ENCODE measurements at regions not wholly inside any gene's neighbourhood (a gene's known extent, or its start where the extent isn't known, plus 50 kb on each side); places are given as distances from the start of the nearest gene placed in this dataset.
A peak's percentile ranks its signal among the peaks of the same experiment; 100 is the strongest.

GRCh38 chrX:125205918-125206665 is 113.6 kb upstream of the TEX13C start:
- H3K4me2 ChIP-seq (ENCODE audit: insufficient read depth in 1 of 2, low read depth in 2 of 2, low read length in 2 of 2), result peak overlapping the region; percentile 83 to 95
- H3K9ac ChIP-seq (replicated peaks in 1 of 4; ENCODE audit: extremely low read depth in 1 of 4, low read depth in 3 of 4, low read length in 3 of 4), result peak overlapping the region in 1 of 4 experiments; percentile 30; a peak in 2 of 7 replicates
- no peak overlapping the region for H2BK120ac ChIP-seq (replicated peaks; ENCODE audit: low read depth, low read length)
- TF ChIP-seq CTCF (IDR thresholded peaks at IDR 0.05; ENCODE audit: control extremely low read depth in 1 of 3, insufficient read depth in 1 of 3, low read depth in 1 of 3, low read length in 3 of 3) (peak in 1 of 3 experiments; percentile 32; a peak in 1 of 4 replicates), KDM4A (IDR thresholded peaks at IDR 0.05; ENCODE audit: low read depth, low read length, severe bottlenecking) (peak; percentile 25), NRF1 (IDR thresholded peaks at IDR 0.05; ENCODE audit: low read depth, low read length) (no peak), RAD21 (IDR thresholded peaks at IDR 0.05 in 1 of 2, conservative IDR thresholded peaks at IDR 0.05 in 1 of 2; ENCODE audit: low read depth in 2 of 2, low read length in 2 of 2) (peak in 1 of 2 experiments; percentile 15; a peak in 1 of 4 replicates), SAP30 (IDR thresholded peaks at IDR 0.05; ENCODE audit: insufficient read depth, insufficient replicate concordance, low read length) (no peak), ASH2L (IDR thresholded peaks at IDR 0.05; ENCODE audit: low read length) (peak; percentile 12), HDAC2 (IDR thresholded peaks at IDR 0.05; ENCODE audit: borderline replicate concordance in 1 of 2, low read depth in 2 of 2, low read length in 2 of 2) (no peak)
- no peaks in the 10 kb centered on the region for H3K36me3 ChIP-seq (ENCODE audit: control insufficient read depth in 2 of 4, insufficient read depth in 4 of 4, low read length in 3 of 4)
- peak overlapping the region; percentile 71 for H3K18ac ChIP-seq (ENCODE audit: extremely low read depth, low read length)
- peaks cover 2 to 22% (median 11%) of the 10 kb centered on the region in 4 experiments for H3K27me3 ChIP-seq (replicated peaks in 1 of 4; ENCODE audit: control insufficient read depth in 3 of 4, extremely low read depth in 1 of 4, insufficient read depth in 3 of 4, low read length in 3 of 4)
- H4K8ac ChIP-seq (ENCODE audit: extremely low read depth, insufficient read depth, low read length), result no peak overlapping the region
- H2AFZ ChIP-seq (ENCODE audit: low read length), result peak overlapping the region; percentile 88; the same call in 1 of the 2 replicates
- no peak overlapping the region for H3K4ac ChIP-seq (replicated peaks; ENCODE audit: insufficient read length, low read depth, low read length)
- H4K5ac ChIP-seq (ENCODE audit: insufficient read length, low read depth, low read length), result no peak overlapping the region
- H3K27ac ChIP-seq (ENCODE audit: low read depth, low read length), result no peak overlapping the region
- ChIA-PET CTCF (ENCODE audit: partially characterized antibody) (interaction anchor here (0.6 to 2.0 kb wide), 8 partner anchors 10 to 669 kb away, joined by 3 to 6 read pairs (median 4); partner anchors contain the start of gene TEX13C), POLR2A (ENCODE audit: partially characterized antibody) (interaction anchor here (0.5 to 3.6 kb wide), 5 partner anchors 176 to 996 kb away, joined by 3 to 14 read pairs (median 4); no protein-coding TSS in a partner anchor)
- H3K4me1 ChIP-seq (replicated peaks in 1 of 4; ENCODE audit: control insufficient read depth in 3 of 4, insufficient read depth in 4 of 4, low read length in 3 of 4), result peaks cover 0 to 2% (median 0%) of the 10 kb centered on the region in 4 experiments; a peak in 1 of 7 replicates
- no peak overlapping the region for H3K56ac ChIP-seq (replicated peaks; ENCODE audit: insufficient read length, low read depth, low read length)
- no peaks in the 10 kb centered on the region for H4K20me1 ChIP-seq (replicated peaks in 1 of 2; ENCODE audit: control insufficient read depth in 1 of 2, insufficient read depth in 2 of 2, low read length in 2 of 2)
- H2BK15ac ChIP-seq (ENCODE audit: low read length), result no peak overlapping the region
- H3K23ac ChIP-seq (ENCODE audit: insufficient read length), result no peak overlapping the region
- H3K9me3 ChIP-seq (ENCODE audit: insufficient read depth in 2 of 2, low read depth in 1 of 2, low read length in 1 of 2), result no peaks in the 10 kb centered on the region
- no peak overlapping the region for H2BK12ac ChIP-seq (ENCODE audit: low read depth, low read length)
- H2AK5ac ChIP-seq (ENCODE audit: low read depth, low read length), result no peak overlapping the region
- no peak overlapping the region for H3K14ac ChIP-seq (ENCODE audit: insufficient read length)
- no peak overlapping the region for H4K91ac ChIP-seq (replicated peaks; ENCODE audit: insufficient read length, low read length)
- H3K4me3 ChIP-seq (ENCODE audit: extremely low read depth in 1 of 4, insufficient read depth in 2 of 4, low read depth in 3 of 4, low read length in 4 of 4), result peak overlapping the region; percentile 50 to 76 (median 64)
- no peak overlapping the region for H2BK20ac ChIP-seq (ENCODE audit: low read length)
- 6% methylated on average over 8 of the region's 25 CpGs; no CpG with 5 or more reads in 1 of the 2 experiments for WGBS, 2 experiments (ENCODE audit: extremely low coverage in 1 of 2, insufficient coverage in 1 of 2, insufficient read length in 1 of 2, insufficient replicate concordance in 2 of 2, low coverage in 1 of 2, low lambda C conversion rate in 2 of 2, missing lambda C conversion rate in 1 of 2)
- FAIRE-seq, result peak; percentile 82
- peak overlapping the region; percentile 60; the same call in 1 of the 2 replicates for H2BK5ac ChIP-seq (ENCODE audit: low read depth, low read length)
- peaks cover 3% of the 10 kb centered on the region; the same call in 1 of the 2 replicates for H3K23me2 ChIP-seq (ENCODE audit: low read depth, low read length)
- no peaks in the 10 kb centered on the region for H3K79me1 ChIP-seq (ENCODE audit: low read depth, low read length)
- H3K79me2 ChIP-seq (ENCODE audit: control insufficient read depth in 1 of 2, insufficient read depth in 2 of 2, low read length in 2 of 2), result no peaks in the 10 kb centered on the region
- peak in 1 of 2 experiments; percentile 45 for DNase-seq (ENCODE audit: low read depth in 1 of 2, low spot score in 2 of 2)

Data from H1 (cell line).